Caki2 (cell line): ENCODE measurements at regions not wholly inside any gene's neighbourhood (a gene's known extent, or its start where the extent isn't known, plus 50 kb on each side); places are given as distances from the start of the nearest gene placed in this dataset.
"Not testable (repeated sequence)": the region's sequence is repeated elsewhere in the genome, so short reads cannot be mapped to it uniquely, and the experiment has no call there.

Experiments
- DNase-seq: peaks from one replicate; pipeline ENCODE4 v3.0.0-alpha.2; 2015; ENCODE audit warnings: low read depth
- in situ Hi-C: cut with HindIII; loops from 2 replicates; pipeline ENCODE4 v1.10.0; 2016; ENCODE audit warnings: low sequenced_read_pairs, low pct_unique_long_range_greater_than_20kb, mixed read lengths

DNA sequence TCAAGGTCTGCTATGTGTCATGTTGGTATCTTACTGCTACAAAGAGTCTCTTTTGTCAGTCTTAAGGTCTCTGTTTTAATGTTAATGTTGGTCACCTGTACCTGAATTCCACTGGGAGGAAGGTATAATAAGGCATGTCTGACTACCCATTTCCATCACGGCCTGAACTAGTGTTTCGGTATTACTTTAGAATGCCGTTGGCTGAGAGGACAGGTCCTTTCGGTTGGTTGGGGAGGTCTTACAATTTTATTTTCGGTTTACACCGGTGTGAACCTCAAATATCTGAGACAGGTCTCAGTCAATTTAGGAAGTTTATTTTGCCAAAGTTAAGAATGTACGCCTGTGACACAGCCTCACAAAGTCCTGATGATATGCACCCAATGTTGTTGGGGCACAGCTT, 154.9 kb upstream of the ABCA1 start:
- no peak for DNase-seq
- in situ Hi-C loops, result no loop called here

DNA sequence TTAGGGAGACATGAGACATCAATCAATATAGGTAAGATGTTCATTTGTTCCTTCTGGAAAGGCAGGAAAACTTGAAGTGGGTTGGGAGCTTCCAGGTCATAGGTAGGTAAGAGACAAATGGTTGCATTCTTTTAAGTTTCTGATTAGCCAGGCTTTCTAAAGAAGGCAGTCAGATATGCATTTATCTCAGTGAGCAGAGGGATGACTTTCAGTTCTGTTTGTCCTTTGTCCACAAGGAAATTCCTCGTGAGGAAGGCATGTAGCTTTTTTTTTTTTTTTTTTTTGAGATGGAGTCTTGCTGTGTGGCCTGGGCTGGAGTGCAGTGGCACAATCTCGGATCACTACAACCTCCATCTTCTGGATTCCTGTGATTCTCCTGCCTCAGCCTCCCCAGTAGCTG, 155.3 kb upstream of the ABCA1 start:
- in situ Hi-C loops, result no loop called here
- DNase-seq, result no peak

DNA sequence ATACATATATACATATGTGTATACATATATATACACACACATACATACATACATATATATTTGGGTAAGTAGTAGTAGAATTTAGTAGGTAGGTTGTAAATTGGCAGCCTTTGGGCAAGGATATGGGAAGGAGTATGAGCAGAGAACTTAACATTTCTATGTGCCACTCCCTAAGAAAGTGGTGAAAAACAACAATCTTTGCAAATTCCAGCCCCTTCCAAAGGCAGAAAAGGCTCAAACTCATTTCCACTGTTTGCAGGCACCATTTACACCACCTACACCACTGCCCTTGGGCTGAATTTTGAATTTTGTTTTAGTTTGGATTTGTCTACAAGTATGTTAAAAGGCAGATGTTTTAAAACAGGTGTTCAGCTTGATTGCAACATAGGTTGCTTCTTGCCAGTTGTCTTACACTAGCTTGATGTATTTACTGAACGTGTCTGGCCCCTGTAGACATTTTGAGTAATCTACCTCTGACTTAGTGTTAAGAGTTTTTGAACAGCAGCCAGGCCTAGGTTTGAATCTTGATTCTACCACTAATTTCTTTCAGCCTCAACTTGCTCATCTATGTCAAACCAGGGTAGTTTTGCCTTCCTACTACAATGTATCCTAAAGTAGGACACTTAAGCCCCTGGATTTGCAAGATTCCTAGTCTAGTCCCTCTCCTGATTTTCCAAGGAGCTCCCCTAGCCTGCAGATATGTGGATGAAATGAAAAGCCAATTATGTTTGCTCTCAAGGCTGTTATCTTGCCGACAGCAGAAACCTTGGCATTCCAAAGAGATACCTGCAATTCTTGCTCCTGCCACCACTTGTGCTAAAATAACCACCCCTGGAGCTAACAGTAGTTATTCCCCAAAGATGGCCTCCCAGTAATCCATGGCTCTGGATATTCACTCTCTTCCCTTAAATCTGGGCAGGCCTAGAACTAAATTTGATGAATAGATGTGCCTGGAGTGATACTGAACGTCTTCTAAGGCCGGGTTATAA, 156.2 kb upstream of the SLC44A1 start:
- DNase-seq, result no peak
- in situ Hi-C loops, result no loop called here

DNA sequence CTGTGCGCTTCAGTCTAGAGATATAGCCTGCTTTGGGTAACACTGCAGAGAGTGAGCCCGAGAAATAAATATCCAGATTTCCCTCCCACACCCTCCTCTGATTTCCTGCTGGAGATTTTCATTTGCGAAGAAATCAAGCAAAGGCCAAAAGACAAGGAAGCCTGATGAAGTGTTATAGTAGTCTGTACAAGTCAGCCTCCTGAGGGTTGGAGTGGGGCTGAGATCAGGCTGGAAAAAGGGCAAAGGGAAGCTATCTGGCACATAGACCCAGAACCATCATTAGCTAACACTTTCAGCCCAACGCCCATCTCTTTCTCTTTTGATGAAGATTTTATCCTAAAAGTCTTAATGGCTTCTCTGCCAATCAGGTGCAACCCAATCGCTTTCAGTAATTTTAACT, 154.6 kb upstream of the SLC44A1 start:
- in situ Hi-C loops, result no loop called here
- no peak for DNase-seq

DNA sequence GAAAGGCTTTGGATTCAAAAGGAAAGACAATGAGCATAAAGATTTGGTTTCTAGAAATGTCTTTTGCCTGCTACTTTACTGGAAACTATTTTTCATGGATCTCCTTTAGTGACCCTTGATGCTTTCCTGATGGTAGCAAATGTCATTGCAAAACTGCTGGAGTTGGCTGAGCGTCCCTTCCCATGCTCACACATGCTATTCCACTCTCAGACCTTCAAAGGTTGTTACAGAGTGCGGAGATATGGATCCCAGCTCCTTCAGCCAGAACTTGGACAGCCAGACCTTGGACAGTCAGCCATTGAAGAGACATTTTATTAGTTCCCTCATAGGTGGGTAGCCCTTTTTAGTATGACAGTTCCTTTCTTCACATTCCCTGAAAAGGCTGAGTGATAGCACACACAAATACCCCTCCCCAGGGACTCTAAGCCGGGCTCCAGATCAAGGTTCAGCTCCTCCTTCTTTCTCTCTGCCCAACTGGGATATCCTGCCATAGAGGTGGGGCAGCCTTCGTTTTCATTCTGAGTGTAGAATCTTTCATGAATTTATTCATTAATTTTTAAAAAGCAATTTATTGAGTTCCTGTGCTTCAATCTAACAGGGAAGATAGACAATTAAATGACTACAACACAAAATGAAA, 153.3 kb upstream of the SLC44A1 start:
- in situ Hi-C loops, result no loop called here
- no peak for DNase-seq

DNA sequence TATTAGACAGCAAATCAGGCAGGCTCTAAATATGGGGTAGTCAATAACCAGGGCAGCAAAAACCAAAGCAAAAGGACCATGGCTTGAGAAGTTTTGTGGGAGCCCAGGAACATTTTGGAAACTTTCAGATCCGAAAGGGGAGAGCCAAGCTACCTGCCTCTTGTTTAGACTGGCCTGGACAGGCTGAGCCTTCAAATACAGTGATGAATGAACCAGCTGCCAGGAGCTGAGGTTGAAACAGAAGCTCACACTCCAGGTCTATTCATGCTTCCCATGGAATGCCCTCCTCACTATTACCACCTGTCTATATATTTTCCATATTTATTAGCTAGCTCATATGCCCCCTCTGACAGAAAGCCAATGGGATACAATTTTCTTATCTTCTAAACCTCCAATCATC, 150.8 kb upstream of the SLC44A1 start:
- in situ Hi-C loops, result no loop called here

DNA sequence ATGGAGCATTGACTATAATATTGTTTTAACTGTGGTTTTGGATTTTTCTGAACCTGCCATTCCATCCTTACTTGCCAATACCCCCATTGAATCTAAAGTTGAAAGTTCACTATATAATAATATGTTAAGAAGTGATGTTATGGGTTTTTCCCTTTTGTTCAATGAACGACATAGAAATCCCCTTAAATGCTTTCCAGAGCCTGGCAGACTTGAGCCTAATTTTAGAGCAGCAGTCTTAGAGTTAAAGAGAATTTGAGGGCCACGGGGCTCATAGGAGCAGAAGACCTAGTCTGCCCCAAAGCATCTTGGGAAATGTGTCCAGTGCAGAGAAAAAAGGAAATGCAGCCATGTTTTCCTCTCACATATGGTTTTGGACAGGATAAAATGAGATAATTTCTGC, 146.1 kb upstream of the SLC44A1 start:
- in situ Hi-C loops, result no loop called here
- no peak for DNase-seq

More for the DNA sequence above, 150.8 kb upstream of the SLC44A1 start:
- DNase-seq, result no peak

DNA sequence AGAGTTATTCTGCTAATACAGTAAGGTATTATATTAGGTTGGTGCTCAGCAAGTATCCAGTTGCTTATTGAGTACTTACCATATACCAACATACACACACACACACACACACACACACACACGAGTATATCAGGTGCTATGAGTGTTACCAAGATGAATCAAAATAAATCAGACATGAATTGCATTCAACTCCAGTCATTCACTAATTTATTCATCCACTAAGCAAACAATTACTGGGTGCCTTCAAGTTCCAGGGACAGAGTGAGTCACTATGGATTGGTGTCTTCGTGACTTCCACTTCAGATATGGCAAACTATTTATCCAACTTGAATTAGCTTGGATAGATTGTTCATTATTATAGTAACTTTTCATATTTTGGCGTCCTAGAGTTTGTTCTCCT, 140.7 kb upstream of the SLC44A1 start:
- in situ Hi-C loops, result no loop called here
- DNase-seq, result peak; percentile 56

DNA sequence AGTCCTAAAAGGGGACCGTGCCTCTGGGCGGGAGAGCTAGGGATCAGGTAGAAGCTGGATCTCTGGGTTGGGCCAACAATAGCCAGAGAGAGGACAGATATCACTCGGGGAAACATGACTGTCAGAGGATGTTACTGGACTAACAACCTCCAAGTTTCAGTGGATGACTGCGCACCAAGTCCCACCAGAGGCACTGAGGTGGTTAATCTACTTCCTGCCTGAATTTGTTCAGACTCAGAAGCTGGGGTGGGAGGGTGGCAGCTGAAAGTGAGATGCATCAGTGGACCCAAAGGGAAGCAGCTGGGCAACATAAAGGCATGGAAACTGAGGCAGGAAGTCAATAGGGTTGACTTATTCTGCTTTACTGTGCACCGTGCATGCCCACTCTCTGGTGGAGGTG, 130.1 kb upstream of the SLC44A1 start:
- in situ Hi-C loops, result no loop called here
- no peak for DNase-seq

DNA sequence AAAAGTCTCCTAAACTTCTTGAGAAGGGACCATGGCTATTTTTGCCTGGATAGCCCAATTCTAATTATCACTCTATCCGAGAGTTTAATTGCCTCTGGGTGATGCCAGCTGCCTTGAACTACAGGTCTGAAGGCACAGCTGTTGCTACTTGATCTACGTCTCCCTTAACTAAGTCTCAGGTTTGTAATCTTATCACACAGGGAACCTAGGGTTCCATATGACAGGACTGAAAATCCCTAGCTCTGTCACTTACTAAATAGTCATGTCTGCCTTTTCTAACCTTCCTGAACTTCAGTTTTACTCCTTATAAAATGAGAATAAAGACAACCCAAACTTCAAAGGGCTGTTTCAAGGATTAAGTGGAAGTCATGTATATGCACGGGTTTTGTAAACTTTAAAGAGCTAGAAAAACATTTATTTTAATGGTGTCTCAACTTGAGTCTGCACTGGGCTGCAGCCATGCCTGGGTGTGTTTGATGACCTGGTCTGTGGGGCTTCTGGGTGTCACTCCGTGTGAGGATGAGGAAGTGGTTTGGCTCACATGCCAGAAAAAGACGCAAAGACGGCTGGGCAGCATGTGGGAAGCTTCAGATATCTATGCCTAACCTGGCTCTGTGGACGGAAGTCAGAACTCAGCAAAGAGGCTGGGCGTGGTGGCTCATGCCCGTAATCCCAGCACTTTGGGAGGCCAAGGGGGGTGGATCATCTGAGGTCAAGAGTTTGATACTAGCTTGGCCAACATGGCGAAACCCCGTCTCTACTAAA, 129.3 kb upstream of the SLC44A1 start:
- no peak for DNase-seq
- in situ Hi-C loops, result no loop called here

DNA sequence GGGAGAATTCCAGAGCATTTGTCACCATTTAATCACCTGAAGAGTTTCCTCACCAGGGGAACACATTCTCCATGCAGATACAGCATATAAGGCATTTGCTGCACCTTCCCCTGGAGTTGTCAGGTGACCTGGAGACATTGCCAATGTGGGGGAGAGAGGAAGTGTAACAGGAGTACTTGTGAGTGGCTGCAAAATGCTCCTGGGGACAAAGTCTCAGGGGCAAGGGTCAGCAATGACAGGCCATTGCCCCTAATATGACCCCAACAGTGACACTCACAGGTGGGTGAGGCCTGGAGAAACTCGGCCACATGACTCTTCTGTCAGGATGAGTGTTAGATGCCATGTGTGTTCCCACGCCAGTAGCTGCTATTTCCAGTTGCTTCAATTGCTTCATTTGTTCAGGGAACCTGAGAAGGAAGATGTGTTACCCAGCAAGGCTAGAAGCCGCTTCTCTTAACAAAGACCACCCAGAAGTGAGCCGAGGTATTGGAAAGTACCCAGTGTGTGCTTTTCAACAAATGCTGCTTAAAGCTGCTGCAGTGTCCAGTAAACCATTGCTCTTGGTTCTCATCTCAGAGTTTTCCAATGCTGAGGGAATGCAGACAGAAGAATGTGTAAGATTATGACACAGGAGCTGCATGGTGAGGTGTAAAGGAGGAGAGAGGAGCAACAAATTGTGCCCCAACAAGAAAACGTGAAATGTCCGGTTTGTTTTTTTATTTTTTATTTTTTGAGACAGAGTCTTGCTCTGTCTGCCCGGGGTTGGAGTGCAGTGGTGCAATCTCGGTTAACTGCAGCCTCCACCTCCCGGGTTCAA, 128.2 kb upstream of the SLC44A1 start:
- in situ Hi-C loops, result no loop called here
- DNase-seq, result no peak

DNA sequence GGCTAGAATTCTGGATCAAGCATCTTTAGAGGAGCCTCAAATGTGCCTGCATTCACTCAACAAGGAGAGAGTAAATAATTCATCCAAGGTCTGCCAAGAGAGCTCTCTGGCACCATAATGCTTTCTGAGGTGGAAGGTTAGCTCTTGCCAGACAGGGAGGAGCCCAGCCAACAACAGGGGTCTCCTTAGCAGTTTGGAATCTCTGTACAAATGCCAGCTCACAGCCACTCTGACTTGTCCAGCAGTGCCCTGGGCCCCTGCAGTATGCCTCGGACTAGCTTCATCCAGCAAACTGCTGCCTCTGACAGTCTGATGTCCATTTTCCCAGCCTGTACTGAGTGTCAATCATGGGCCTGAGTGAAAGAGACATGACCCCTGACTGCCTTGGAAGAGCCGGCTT, 127.2 kb upstream of the SLC44A1 start:
- no peak for DNase-seq

DNA sequence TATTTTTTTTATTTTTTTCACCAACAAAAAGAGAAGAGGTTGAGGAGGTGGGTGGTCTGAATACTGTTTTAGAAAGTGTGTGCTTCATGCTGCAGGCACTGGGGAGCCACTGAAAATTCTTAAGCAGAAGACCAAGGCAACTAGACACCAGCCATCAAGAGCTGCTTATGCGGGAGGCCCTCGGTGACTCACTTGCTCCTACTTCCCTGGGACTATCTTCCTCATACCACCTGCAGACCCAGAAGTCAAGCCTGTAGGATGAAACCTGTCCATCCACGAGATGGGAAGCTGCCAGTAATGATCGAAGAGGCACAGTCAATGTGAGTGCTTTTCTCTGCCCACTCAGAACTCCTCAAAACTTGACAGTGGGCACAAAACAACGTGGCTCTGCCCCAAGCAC, 125.8 kb upstream of the SLC44A1 start:
- in situ Hi-C loops, result no loop called here
- DNase-seq, result no peak

More for the DNA sequence above, 127.2 kb upstream of the SLC44A1 start:
- in situ Hi-C loops, result no loop called here

DNA sequence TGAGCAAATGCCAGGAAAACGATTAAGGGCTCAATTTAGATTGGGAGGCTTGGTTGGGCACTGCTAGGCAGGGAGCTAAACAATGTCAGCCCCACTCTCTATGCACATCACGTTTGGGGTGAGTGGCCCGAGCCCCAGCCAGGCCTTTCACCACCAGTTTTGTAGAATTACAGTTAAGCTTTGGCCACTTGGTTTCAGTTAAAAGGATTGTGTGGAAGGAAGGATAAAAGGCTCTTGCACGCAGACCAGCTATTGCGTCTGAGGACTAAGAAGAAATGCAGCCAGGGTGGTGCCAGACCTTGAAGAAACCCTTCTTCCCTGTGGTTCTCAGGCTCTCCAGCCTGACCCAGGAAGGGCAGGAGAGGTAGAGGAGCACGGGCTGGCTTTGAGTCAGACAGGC, 125.3 kb upstream of the SLC44A1 start:
- in situ Hi-C loops, result no loop called here
- no peak for DNase-seq

DNA sequence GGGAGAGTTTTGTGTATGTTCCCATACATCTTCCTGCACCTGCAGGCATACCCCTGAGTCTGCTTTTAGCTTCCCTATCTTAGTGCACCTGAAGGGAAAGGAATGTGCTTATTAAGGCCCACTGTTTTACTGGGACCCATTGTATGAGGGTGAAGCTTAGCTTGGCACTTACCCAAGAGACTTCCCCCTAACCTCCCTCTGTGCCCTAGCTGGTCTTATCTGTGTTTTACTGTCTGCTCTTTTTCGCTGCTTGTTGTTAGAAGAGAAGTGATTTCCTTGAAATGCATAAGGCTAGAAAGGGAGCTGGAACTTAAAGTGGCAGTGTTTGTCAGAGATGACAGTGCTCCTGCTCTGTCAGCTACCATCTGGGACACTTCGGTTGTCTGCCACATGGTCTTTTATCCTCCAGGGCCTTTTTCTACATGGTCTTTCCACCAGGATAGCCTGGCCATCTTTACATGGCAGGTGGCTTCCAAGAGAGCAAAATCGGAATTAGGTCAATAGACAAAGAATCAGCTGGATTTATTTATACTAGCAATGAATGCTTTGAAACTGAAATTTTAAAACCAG, 122.5 kb upstream of the SLC44A1 start:
- DNase-seq, result no peak
- in situ Hi-C loops, result no loop called here

DNA sequence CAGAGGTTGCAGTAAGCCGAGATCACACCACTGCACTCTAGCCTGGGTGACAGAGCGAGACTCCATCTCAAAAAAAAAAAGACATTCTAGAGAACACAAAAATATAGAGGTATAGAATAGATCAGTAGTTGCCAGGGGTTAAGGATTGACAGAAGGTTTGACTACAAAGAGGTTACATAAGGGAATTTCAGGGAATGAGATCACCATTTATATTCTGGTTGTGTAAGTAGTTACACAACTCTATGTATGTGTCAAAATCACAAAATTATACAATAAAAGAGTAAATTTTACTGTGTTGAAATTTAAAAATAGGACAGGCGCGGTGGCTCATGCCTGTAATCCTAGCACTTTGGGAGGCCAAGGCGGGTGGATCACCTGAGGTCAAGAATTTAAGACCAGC, 119.9 kb upstream of the SLC44A1 start:
- in situ Hi-C loops, DNase-seq: not testable (repeated sequence)

DNA sequence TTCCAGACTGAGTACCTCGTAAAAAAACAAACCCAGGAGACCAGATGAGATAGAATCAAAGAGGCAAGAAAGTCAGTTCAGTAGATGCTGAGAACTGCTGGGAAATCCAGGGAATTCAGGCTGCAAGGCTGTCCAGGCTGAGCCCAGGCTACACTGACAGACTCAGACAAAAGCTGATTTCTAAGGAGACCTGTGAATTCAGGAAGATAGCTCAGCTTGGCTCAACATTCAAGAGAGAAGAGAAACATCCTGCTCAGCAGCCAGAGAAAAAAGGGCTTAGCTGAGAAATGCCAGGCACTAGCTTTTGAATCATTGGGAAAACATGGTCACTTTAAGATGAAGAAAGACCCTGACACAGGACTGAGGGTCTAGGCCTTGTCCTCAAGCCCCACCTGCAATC, 118.2 kb upstream of the SLC44A1 start:
- DNase-seq, result no peak
- in situ Hi-C loops, result no loop called here

DNA sequence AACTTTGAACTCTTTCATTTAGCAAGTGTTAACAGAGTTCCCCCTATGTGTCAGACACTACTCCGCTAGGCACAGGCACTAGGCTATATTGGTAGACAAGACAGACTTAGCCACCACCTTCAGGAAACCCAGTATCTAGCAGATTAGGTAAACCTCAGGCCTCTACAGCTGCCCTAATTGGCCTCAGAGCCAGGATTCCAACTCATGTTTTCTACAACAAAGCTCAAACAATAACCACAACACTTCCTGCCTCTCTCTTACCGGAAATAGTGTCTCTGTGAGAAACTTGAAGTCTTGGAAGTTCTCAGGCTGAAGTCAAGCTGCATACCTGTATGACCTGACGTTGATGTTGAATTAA, 116.6 kb upstream of the SLC44A1 start:
- in situ Hi-C loops, result no loop called here
- no peak for DNase-seq
